NCI-H1105 treated with DMSO at 0.1 percent for 48 hours (cell line): ENCODE measurements at regions not wholly inside any gene's neighbourhood (a gene's known extent, or its start where the extent isn't known, plus 50 kb on each side); places are given as distances from the start of the nearest gene placed in this dataset.

Experiments
- DNase-seq: peaks from one replicate; lab custom pipeline; 2025; lab: John Stamatoyannopoulos, UW

DNA sequence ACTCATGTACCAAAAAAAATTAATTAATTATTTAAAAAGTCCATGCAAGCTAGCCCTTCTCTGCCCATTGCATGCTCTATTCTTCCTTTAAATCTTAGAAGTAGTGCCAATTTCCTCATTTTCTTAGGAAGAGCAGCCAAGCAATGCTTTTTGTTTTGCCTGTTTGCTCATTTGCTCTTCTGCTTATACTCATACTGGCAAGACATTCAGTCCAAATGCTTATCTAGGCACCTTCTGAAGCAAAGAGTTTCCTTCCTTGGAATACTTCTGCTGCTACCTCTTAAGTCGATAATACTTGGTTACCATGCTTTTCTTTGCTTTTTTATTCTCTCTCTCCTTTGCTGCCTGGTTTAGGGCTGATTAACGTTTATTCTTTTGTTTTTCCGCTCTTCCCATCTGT is 1318.3 kb downstream of the AACS start:
- no peak for DNase-seq

DNA sequence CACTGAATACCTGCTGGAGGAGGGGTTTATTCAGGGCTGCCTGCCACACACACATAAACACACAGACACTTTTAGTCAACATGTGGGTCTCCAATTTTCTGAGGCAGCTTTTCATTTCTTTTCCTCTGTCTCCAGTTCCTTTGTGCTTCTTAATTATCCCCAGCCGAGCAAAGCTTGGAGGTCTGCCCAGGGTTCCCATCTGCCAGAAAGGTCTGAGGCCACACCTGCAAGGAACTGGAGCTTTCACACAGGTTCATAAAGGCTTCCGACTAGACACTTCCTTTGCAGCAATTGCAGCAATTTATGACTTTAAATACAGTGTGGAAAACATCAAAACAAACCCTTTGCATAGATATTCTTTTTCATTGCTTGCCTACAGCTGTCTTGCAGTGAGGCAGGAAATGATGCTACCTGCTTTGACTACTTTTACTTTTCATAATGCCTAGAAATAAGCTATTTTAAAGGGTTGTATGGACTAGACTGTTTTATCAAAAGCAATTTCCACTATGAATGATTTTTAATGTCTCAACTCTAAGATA is 1318.9 kb downstream of the AACS start:
- peak; percentile 97 for DNase-seq

DNA sequence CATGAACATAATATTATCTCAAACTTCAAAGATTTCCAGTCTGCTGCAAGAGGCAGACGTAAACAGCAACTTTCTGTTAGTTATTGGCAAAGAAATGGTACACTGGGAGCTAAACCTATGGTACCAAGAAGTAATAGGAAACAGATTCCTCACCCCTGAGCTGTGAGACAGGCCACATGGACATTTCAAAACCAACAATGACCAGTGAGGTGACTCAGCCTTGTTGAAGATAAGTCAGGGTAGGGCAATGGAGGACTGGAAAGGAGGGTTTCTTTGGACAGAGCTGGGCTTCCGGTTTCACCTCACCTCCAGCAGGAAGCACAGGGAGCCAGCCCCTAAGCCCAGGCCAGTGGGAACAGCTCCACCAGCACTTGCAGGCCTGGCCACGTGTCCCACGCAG is 1320.5 kb downstream of the AACS start:
- DNase-seq = no peak

DNA sequence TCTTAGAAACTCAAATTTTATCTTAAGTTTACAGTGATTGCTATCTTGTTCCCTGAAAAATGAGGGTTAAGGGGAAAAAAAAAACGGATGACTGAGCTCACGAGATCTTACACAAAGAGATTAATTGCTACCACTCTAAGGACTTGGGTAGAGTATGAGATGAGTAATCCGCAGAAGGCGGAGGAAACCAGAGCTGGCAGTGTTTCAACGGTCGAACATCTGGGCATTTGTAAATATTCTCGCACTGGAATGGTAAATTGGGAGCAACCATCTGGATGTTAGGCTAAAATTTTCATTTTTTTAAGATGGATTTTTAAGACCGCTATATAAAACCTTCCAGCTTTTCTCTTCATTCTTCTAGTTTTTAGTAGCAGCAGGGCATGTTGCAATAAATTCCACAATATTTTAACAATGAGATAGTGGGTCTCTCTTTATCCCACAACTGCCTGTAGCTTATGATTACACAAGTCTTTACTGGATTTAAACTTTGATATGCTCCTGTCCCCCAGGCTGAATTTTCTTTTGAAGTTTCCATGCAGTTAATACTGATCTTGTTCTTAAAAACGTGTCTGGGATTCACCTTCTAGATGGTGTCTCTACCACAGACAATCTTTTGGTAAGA is 1324.1 kb downstream of the AACS start:
- DNase-seq = peak; percentile 57

DNA sequence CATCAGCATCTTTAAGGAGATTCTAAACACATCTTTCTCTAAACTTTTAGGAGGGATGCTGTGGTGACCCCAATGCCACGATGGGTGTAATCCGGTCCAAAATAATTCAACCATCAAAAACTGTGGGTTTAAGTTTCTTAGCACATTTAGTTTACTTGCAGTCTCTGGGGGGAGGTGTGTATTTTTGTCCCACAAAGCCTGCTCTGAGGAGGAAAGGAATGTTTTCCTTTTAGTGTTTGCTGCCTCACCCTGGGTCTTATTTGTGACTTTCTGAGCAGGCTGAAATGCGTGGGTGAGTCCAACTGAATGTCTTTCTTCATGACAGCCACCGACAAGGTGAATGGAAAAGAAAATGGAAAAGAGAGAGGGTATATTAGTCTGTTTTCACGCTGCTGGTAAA is 1324.7 kb downstream of the AACS start:
- no peak for DNase-seq

DNA sequence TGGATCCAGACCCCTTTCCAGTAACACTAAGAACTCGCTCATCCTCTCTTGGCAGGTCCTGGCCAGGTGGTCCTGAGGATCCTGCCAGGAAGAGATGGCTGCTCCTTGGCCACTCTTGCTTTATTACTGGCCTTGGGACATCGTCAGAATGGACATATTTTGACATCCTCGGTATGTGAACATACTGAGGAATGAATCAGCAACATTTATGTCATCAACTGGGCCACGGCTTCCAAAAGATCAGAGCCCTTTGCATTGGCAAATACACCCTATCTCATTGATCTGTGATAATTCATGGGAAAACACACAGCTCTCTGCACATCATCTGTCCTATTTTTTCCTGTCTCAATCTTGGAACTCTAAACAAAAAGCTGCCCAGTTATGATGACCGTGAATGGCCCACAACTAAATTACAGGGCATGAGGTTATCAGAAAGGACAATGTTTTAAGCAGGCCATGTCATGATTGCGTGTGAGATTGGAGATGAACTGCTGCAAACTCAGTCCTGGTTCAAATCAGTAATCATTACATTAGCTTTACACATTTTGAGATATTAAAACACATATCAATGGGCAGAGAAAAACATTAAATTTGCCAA is 1325.8 kb downstream of the AACS start:
- DNase-seq = no peak

DNA sequence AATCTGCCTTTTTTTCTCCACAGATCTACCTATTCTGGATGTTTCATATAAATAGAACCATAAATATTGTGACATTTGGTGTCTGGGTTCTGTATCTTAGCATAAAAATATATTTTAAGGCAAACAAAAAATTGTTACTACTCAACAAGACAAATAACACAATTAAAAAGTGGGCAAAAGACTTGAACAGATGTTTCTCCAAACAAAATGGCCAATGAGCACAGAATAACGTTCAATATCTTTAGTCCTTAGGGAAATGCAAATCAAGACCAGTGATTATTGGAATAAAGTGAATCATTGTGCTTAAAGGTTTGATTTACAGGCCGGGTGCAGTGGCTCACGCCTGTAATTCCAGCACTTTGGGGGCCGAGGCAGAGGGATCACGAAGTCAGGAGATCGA is 1331.3 kb downstream of the AACS start:
- DNase-seq = no peak

DNA sequence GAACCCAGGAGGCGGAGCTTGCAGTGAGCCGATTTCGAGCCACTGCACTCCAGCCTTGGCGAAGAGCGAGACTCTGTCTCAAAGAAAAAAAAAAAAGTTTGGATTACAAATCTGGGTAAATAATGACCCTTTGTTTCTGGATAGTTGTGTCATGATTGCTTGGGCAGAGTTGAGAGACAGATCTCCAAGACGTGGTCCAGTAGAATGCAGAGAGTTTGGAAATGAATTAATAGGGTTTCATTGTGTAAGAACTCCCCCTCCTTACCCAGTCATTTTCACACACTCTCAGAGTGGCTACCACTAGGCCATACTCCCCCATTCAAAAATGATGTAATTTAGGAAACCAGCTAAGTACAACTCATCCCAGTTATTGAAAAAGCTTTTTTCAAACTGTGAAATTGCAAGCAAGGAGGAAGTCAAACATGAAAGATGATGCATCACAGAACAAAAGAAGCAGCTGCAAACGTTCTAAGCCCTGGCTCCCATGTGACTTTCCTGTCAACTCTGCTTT is 1331.9 kb downstream of the AACS start:
- DNase-seq = no peak

DNA sequence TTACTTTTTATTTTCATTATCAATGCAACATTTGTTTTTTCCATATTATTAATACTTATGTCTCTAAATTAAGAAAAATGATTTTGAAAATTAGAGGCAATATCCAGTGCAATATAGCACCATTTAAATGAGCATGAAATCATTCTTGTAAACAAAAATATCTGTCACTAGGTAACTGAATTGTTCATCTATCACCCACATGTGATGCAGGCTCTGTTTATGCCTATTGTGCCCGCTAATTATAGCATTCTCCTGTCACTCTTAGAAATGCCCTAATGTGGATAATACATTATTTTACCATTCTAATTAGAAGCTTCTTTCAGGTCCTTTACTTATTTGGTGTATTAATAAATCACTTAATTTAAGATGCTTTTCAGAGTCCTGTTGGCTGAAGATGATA is 1332.4 kb downstream of the AACS start:
- no peak for DNase-seq

DNA sequence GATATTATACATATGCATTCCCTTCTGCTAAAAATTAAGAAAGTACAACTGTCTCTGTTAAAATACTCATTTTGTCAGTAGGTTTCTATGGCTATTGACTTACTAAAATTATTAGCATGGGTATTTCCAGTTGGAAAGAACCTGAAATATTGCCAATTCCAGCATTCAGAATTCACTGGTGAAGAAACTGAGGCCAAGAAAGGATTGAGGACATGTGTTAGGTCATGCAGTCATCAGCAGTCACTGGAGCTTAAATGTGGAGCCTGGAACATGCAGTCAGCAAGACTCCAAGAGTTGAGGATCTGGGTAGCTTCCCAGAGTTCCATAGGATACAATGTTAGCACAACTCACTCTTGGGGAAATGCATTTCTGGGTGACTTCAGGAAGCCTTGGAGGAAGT is 1335.6 kb downstream of the AACS start:
- no peak for DNase-seq

DNA sequence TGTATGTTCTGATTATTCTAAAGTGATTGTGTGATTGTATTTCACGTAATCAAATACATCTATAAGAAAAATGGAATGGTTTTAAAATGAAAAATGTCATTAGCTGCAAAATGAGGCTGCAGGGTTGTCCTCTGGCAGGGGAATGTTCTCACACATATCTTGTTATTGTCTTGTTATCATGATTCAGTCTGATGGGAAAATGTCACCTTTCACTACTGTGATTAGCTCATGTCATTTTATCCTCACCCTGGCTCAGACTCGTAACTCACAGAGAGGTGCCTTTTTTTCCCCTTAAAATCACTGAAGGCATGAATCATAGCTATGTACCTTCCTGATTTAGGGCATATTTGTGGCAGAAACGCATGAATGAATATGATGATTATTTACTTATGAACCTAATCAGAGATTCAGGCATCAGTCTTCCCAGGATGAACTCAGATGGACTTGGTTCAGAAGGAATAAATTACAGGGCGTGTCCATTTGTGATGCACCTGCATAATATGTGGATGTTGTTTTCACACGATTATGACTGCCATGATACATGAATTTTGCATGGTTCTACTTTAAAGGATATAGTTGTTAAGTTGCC is 1339.2 kb downstream of the AACS start:
- DNase-seq = no peak

DNA sequence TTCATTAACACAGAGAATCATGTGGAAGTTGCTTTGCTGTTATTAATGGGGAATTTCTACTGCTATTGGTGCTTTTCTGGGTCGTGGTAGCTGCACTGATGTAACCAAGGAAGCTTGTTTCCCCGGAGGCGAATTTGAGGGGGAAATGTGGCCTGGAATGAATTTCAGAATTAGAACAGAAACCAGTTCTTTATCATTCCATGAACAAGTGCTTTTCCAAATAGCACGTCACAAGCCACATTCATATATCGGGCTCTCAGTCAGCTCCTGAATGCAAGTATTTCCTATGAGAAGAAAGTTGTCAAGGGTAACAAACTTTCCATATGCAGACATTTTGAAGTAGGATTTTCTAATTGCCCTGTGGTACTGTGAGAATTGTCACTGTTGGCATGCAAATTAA is 1353.2 kb downstream of the AACS start:
- DNase-seq = no peak

DNA sequence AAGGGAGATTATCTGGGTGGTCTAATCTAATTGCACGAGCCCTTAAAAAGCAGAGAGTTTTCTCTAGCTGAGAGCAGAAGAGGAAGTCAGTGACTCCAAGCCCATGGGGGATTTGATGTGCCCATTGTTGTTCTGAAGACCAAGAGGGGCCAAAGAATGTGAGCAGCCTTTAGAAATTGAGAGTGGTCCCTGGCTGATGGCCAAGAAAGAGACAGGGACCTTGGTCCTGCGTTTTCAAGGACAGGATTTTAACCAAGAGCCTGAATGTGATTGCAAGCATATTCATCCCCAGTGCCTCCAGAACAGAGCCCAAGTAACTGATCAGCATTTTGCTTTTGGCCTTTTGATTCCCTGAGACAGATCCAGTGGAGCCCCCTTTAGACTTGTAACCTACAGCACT is 1353.9 kb downstream of the AACS start:
- no peak for DNase-seq

DNA sequence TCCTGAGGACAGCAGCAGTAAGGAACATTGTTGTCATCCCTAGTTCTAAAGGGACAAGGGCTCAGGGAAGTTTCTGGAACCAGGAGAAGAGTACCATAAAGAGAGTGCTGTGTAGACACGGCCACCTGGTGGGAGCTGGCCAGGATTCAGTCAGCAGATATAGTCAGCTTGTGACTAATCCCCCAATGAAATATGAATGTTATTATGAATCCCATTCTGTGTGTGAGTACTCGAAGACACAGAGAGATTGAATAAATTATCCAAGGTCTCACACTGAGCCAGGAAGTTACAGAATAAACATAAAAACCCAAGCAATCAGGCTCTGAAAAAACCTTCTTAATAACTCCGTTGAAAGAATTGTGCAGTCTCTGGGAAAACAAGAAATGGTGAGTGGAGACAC is 1359.5 kb downstream of the AACS start:
- DNase-seq = no peak

DNA sequence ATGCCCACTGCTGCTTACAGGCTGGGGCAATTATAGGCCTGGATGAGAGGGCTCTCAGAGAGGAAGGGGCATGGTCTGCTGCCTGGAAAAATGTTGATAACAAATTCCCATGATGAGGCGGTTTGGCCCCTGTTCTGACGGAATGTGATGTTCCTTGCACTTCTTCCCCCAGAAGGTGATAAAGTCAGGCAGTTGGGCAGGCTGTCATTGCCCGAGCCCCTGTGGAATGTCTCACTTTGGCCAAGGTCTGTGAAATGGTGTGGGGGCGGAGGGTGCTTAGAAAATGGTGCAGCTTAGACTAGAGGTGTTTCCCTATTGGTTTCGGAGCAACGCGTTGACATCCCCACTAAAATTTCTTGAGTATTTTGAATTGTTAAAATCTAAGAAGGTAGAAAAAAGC is 1360.0 kb downstream of the AACS start:
- no peak for DNase-seq

DNA sequence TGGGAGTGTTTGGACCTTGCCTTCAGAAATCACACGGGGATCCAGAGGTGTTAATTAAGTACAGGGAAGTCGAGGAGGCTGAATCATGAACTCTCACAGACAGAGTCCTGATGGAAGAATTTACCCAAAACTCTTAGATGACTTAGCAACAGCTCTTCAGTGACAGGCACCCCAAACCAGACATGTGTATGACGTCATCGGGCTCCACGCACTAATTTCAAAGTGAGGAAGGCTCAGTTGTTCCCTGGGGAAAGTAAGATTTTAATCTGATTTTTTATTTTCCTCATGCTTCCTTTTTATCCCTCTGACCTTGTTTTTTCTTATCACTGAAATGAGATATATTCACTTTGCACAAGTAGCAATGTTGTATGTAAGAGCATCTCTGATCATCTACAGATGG is 1363.5 kb downstream of the AACS start:
- no peak for DNase-seq

DNA sequence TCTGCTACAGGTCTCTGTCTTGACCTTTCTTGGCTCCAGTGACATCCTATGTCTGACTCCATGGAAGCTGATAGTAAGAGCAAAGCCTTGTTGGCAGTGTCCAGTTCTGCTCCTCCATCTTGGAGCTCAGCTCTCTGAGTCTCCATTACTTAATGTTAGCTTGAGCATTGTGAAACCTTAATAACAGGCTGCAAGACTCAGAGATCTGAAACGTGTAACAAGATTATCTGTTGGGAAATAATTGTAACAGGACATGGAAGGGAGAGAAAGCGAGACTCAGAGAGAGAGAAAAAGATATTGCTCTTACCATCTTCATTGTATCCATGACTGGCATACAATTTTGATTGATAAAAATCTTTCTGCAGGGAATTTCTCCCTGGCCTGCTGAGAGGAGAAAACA is 1365.7 kb downstream of the AACS start:
- DNase-seq = no peak

DNA sequence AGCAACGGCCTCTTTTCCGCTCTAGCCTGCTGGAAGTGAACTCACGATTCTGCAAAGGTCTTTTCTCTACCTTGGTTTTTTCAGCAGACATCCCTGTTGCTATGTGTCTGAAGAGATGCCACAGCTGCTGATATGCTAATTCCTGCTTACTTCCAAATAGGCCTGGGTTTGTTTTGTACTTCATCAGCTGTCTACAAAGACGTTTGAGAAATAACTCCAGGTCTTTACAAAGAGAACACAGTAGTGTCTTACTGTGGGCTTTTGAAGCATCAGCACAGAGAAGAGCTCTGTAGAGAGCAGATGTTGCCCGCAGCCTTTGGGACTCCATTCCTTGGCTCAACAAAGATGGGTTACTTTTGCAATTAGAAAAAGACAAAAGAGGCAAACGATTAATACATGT is 1366.5 kb downstream of the AACS start:
- no peak for DNase-seq

DNA sequence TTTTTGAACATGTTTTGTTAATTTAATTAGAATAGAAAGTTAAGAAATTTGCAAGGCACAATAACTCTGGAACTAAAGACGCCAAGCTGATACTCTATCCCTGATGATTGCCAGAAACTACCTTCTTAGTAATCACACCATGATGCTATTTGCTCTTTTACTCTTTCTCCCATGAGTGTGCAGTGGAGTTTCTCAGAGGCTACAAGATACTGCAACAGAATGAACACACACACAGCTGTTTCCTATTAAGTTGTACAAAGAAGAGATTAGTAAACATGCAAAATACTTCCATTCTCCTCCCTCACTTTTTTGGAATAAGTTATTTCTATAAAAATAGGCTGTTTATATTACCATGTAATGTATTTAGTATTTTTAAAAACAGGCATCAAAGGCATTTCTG is 1367.5 kb downstream of the AACS start:
- no peak for DNase-seq

DNA sequence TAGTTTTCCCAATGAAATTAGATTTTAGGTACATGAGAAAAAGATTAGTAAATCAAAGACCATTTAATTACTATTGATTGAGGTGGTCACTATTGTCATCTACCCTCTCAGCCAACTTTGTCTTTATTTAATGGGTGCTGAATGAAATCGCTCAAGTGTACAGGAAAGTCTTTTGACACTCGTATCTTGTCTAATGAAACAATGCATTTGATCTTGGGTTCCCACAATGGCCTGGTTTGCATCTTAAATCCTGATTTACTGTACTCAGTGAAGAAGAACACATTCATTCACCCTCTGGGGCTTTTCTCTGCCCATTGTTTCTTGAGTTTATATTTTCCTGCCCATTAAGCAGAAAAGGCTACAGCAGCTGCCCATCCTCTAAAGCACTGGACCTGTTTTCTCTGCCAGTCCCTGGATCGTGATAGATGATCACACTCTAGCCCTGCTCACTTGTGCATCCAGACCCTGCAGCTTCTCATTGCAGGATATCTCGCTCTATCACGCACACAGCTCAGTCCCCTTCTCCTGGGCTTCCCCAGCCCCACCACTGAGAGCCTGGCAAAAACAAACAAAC is 1369.3 kb downstream of the AACS start:
- no peak for DNase-seq

DNA sequence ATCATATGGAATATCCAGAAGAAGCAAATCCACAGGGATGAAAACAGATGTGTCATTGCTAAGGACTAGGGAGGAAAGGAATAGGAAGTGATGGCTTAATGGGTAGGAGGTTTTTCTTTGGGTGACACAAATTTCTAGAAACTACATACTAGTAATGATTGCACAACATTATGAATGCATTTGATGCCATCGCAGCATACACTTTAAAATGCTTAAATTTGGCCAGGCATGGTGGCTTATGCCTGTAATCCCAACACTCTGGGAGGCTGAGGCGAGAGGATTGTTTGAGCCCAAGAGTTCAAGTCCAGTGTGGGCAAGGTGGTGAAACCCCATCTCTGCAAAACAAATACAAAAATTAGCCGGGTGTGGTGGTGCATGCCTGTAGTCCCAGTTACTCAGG is 1370.8 kb downstream of the AACS start:
- no peak for DNase-seq

DNA sequence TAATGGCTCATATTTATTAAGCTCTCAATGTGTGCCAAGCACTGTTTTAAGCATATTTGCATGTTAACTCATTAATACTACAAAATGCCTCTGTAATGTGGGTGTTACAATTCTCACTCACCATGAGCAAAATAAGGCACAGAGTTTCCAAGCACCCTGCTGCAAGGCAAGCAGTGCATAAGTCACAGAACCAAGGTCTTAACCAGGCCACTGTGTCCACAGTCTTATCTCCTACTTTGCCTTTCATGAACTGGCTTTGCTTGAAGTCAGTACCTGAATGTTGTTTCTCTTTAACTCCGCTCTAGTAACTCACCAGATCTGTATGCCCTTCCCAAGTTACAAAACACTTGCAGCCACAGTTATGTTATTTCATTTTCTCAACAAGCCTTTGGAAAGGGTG is 1372.7 kb downstream of the AACS start:
- no peak for DNase-seq

DNA sequence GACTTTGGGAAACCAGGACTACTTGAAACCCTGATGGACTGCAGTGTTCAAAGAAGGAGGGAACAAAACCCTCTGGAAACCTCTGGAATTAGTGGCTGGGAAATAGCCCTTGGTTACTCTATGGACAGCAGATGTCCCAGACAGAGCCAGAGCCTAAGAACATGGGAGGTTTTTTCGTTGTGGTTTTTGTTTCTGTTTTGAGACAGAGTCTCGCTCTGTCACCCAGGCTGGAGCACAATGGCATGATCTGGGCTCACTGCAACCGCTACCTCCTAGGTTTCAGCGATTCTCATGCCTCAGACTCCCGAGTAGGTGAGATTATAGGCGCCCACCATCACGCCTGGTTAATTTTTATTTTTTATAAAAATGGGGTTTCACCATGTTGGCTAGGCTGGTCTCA is 1378.7 kb downstream of the AACS start:
- DNase-seq = no peak
